Fibroblast of skin of right quadriceps (primary cell): ENCODE measurements at regions not wholly inside any gene's neighbourhood (a gene's known extent, or its start where the extent isn't known, plus 50 kb on each side); places are given as distances from the start of the nearest gene placed in this dataset.

Experiments
- DNase-seq: peaks from one replicate; pipeline ENCODE4 v3.0.0-alpha.2; 2013

- DNase-seq: no peak
Measured at GRCh38 chr3:118809696-118810498, 224.7 kb downstream of the IGSF11 start.

GRCh38 chr3:118810499-118811035, 224.1 kb downstream of the IGSF11 start:
- no peak for DNase-seq

DNA sequence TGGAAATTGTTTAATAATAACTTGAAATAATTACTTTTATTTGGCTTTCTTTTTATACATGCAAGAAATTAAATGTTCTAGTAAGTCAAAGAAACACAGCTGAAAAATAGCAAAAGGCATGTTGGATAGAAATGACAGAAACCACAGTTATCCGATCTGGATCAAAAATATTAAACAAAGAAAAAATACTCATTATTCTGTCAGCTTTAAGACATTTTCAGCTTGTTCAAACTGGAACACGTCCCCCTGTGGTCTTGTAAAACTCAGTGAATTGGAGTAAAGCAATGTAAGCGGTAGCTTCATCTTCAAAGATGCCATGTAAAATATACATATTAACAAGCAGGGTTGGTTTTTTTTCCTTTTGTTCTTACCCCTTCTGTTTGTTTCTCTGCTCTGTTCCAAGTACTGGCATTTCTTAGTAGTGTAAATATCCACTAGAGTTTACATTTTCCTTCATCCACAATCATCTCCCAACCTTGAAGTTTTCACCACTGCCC, 223.4 kb downstream of the IGSF11 start:
- DNase-seq: no peak

DNA sequence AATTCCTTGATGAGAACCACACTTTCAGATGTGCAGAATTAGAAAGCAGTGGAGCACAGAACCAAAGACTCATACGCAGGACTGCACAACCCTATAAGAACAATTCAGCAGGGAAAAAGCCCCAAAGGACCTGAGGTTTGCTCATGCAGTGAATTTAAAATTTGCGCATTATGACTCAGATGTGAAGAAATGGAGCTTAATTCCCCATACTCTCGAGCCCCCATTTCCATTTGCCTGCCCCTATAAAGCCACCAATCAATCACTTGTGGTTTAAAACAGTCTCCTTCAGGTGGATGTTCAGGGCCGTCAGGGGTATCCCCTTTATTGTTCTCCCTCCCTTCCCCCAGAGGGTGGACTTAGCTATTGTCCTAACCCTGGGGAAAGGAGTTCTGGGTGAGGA, 221.2 kb downstream of the IGSF11 start:
- DNase-seq: no peak

DNA sequence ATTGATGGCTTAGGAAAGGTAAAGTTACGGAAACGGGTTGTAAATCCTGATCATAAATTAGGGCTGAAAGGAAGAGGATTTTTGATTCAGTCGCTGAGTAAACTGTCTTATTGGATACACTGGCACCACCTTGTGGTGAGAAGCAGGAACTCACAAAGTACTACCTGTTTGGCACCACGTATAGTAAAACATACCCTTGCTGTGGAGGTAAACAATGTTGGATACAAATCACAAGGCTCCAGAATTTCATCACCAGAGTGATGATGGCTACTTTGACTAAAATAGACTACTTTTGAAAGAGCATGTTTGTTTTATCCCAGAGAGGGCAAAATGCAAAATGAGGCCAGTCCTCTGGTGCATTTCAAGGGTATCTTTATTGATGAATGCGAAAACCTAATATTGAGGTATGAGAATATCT, 216.9 kb downstream of the IGSF11 start:
- peak; percentile 45 for DNase-seq

- peak; percentile 47 for DNase-seq
Measured at GRCh38 chr3:118818386-118818785, 216.3 kb downstream of the IGSF11 start.

DNA sequence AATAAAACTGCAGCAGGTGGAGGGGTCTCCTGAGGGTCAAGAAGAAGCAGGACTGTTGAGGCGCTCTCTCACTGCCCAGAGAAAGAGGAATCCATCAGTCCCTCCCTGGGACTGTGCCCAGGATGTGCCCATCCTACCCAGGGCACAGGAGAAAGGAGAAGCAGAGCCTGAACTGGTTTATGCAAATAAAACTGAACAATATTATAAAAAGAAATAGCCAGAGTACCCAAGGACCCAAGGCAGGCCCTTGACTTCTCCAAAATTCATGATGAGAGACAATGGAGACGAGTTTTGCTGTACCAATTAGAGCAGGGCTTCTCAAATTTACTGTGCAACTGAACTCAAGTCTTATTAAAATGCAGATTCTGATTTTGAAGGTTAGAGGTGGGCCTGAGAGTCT, 211.0 kb downstream of the IGSF11 start:
- no peak for DNase-seq

DNA sequence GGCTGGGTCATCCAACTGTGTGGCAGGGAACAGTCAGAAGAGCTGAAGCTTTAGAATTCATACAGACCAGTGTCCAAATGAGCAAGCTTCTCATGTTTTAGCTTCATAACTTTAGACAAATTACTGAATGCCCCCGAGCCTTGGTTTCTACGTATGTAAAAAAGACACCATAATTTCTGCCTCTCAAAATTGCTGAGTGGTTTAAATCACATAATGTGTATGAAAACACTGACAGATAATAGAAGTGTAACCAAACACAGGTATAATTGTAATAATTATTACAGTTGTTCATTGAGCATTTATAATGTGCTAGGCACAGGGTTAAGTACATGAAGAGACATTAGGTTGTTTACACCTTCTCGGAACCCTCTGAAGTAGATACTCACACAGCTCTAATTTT, 207.2 kb downstream of the IGSF11 start:
- no peak for DNase-seq

DNA sequence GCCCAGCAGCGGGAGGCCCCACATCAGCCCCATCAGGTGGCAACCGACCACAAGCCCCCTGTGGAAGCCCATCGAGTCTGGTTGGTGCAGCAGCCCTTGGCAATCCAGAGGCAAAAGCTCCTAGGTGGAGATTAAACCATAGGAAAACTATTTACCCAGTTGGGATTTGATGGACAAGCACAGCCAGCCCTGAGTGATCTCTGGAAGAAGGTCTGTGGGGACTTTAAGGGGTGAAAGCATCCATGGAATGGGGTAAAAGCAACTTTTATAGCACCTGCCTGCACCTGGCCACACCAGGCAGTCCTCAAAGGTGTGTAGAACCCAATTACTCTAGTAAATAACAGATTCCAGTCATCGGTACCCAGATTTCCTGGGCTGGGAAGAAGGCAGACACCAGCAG, 206.3 kb downstream of the IGSF11 start:
- no peak for DNase-seq

DNA sequence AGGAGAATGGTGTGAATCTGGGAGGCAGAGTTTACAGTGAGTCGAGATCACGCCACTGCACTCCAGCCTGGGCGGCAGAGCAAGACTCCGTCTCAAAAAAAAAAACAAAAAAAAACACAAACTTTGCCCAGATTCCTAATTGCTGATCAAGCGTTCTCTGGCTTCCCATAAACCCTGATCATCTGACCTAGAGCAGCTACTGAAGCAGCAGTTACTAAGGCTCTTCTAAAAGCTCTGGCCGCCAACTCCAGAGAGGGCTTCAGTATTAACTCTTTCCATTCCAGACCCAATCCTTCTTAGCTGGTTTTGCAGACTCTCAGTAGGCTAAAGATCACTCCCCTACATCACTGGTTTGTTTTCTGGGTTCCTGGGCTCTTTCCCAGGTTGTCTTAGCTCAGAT, 201.6 kb downstream of the IGSF11 start:
- DNase-seq: no peak

DNA sequence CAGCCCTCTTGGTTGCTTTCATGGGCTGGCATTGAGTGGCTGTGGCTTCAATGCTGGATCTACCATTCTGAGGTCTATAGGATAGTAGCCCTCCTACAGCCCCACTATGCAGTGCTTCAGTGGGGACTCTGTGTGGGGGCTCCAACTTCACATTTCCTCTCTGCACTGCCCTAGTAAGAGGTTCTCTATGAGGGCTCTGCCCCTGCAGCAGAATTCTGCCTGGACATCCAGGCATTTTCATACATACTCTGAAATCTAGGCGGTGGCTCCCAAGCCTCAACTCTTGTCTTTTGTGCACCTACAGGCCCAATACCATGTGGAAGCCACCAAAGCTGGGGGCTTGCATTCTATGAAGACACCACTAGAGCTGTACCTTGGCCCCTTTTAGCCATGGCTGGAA, 195.8 kb downstream of the IGSF11 start:
- no peak for DNase-seq

DNA sequence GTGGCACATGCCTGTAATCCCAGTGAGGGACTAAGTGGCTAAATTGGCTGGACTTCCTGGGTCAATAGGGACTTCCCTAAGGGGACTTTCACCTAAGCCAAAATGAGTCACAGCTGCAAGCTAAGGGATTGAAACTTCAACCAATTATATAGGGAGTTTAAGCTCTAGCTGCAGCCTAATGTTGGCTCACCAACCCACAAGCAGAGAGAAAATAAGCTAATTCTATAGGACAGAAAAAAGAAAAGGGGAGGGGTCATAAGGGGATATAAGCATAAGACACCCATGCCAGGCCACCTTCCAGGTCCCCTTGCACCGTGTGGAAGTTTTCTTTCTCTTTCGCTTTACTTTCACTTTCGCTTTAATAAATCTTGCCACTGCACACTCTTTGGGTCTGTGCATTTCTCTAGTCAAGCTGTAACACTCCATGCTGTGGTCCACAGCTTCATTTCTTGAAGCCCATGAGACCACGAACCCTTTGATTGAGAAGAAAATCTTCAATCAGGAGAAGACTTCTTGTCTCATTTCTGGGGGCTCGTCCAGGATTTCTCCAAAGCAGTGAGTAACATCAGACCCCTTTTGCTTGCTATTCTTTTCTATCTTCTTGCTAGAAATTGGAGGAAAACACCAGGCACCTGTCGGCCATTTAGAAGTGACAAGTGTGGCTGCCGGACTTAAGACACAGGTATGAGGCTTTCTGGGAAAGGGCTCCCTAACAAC, 192.3 kb downstream of the IGSF11 start:
- DNase-seq: peak; percentile 1

DNA sequence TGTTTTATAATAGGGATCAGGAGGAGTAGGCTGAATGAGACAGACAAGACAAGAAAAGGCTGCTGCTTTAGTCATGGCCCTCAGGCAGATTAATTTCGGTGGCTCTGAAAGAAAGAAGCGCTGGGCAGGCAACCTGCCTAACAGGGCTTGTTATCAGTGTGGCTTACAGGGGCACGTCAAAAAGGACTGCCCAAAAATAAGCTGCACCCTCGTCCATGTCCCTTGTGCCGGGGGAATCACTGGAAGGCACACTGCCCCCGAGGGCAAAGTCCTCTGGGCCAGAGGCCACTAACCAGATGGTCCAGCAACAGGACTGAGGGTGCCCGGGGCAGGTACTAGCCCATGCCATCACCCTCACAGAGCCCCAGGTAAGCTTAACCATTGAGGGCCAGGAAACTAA, 188.5 kb downstream of the IGSF11 start:
- DNase-seq: no peak
